Mucosa of descending colon (tissue), 3 donors: ENCODE measurements at regions not wholly inside any gene's neighbourhood (a gene's known extent, or its start where the extent isn't known, plus 50 kb on each side); places are given as distances from the start of the nearest gene placed in this dataset.
"Not testable (repeated sequence)": the region's sequence is repeated elsewhere in the genome, so short reads cannot be mapped to it uniquely, and the experiment has no call there.

ENCODE experiments used
- ATAC-seq: fragments of 200-7000 bp; cut with Tn5 transposase; one replicate; pipeline ENCODE4 v1.9.1; 2020; ENCODE audit warnings: mild to moderate bottlenecking, moderate library complexity
- DNase-seq, 3 donors: peaks; one replicate each; pipeline ENCODE4 v3.0.0-alpha.2; 2020
- H3K36me3 ChIP-seq: fragments of 200-600 bp; one replicate; pipeline ENCODE4 v1.8.0; 2021; ENCODE audit warnings: low read depth, mild to moderate bottlenecking
- H3K4me1 ChIP-seq: fragments of 200-600 bp; one replicate; pipeline ENCODE4 v1.8.0; 2021; ENCODE audit warnings: low read depth, mild to moderate bottlenecking
- H3K4me3 ChIP-seq: fragments of 200-600 bp; one replicate; pipeline ENCODE4 v1.8.0; 2021; ENCODE audit warnings: mild to moderate bottlenecking
- H3K9me3 ChIP-seq: fragments of 200-600 bp; one replicate; pipeline ENCODE4 v1.8.0; 2021; ENCODE audit warnings: mild to moderate bottlenecking
- intact Hi-C, 2 donors: fragments of 100-400 bp; cut with DNase I in 1 of 2; cut with micrococcal nuclease in 1 of 2; formaldehyde crosslinking; loops; one replicate each; pipeline versions ENCODE4 v1.11.0 to v1.11.1; 2022; cut with DNase I, micrococcal nuclease
- TF ChIP-seq, protein P1 (sequence below): fragments of 200-600 bp; IDR thresholded peaks from one replicate; pipeline ENCODE4 v1.8.0; 2022; ENCODE audit warnings: antibody characterized with exemption, mild to moderate bottlenecking
- donor health status: DM: no; HTN: no; CAD: no; lungs with moderate emphysema.
- donor health status: DM: no; HTN: no; CAD: no.
- donor health status: DM: no; HTN: yes; CAD: no.

DNA sequence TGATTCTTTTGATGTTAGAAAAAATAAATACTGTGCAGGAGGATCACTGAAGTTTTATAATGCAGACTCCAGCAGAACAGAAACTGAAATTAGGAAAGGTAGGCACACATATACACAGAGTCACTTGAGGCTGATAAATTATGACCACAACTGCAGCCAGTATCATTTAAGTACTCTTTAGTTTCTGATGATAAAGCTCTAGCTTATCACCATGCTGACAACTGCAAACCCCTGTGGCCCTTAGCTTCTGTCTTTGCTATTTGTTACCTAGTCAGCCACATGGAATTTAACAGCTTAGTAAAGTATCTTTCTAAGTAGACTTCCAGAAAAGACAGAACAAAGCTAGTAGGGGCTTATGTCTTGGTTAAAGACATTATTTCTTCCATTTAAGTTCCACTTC is 734.8 kb upstream of the CDH6 start:
- no peak for ATAC-seq
- intact Hi-C loops = no loop called here
- Histone ChIP-seq H3K4me3 (no peak overlapping the region), H3K36me3 (no peaks in the 10 kb centered on the region), H3K4me1 (no peaks in the 10 kb centered on the region), H3K9me3 (no peaks in the 10 kb centered on the region)
- DNase-seq = no peak
- TF ChIP-seq, protein P1, sequence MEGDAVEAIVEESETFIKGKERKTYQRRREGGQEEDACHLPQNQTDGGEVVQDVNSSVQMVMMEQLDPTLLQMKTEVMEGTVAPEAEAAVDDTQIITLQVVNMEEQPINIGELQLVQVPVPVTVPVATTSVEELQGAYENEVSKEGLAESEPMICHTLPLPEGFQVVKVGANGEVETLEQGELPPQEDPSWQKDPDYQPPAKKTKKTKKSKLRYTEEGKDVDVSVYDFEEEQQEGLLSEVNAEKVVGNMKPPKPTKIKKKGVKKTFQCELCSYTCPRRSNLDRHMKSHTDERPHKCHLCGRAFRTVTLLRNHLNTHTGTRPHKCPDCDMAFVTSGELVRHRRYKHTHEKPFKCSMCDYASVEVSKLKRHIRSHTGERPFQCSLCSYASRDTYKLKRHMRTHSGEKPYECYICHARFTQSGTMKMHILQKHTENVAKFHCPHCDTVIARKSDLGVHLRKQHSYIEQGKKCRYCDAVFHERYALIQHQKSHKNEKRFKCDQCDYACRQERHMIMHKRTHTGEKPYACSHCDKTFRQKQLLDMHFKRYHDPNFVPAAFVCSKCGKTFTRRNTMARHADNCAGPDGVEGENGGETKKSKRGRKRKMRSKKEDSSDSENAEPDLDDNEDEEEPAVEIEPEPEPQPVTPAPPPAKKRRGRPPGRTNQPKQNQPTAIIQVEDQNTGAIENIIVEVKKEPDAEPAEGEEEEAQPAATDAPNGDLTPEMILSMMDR = no peak

GRCh38 chr5:30455484-30455883 is 738.0 kb upstream of the CDH6 start:
- H3K9me3 ChIP-seq, ATAC-seq, H3K4me3 ChIP-seq, H3K4me1 ChIP-seq, intact Hi-C loops, H3K36me3 ChIP-seq, DNase-seq: not testable (repeated sequence)

- Histone ChIP-seq H3K9me3 (no peaks in the 10 kb centered on the region), H3K4me3 (no peak overlapping the region), H3K36me3 (no peaks in the 10 kb centered on the region), H3K4me1 (no peaks in the 10 kb centered on the region)
- TF ChIP-seq, protein P1 = no peak
- DNase-seq (no peak), ATAC-seq (no peak)
- intact Hi-C loops = no loop called here
These were observed 740.3 kb upstream of the CDH6 start for GRCh38 chr5:30453168-30453567.

DNA sequence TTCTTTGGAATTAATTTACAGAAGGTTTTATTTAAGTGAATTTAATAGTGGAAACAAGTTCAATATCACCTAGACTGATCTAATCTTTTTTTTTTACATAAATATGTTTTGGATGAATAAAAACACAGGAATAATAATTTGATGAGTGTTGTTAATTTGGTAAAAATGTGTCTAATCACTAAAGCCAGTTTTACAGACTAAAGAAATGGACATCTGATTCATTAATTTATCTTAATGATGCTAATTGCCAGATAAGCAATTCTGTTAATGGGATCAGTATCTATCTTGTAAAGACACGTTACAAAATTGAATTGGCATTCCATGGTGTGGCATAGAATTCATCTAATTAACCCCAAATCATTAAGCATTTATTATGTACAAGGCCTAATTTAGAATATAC is 743.3 kb upstream of the CDH6 start:
- DNase-seq (no peak), ATAC-seq (no peak)
- Histone ChIP-seq H3K36me3 (no peaks in the 10 kb centered on the region), H3K4me1 (no peaks in the 10 kb centered on the region), H3K4me3 (no peak overlapping the region), H3K9me3 (no peaks in the 10 kb centered on the region)
- TF ChIP-seq, protein P1 = no peak
- intact Hi-C loops = no loop called here

GRCh38 chr5:30447431-30447830 is 746.1 kb upstream of the CDH6 start:
- no peak for ATAC-seq
- Histone ChIP-seq H3K36me3 (no peaks in the 10 kb centered on the region), H3K4me3 (no peak overlapping the region), H3K4me1 (no peaks in the 10 kb centered on the region), H3K9me3 (no peaks in the 10 kb centered on the region)
- TF ChIP-seq, protein P1 = no peak
- DNase-seq = no peak
- intact Hi-C loops = no loop called here

- ATAC-seq = no peak
- no peaks in the 10 kb centered on the region for H3K9me3 ChIP-seq
- H3K4me1 ChIP-seq = no peaks in the 10 kb centered on the region
- intact Hi-C loops = no loop called here
- no peaks in the 10 kb centered on the region for H3K36me3 ChIP-seq
- no peak for DNase-seq
- H3K4me3 ChIP-seq = no peak overlapping the region
- TF ChIP-seq, protein P1 = no peak
These were observed 747.0 kb upstream of the CDH6 start for GRCh38 chr5:30446456-30446855.
